Stimulated activated CD4-positive, alpha-beta T cell treated with anti-CD3 and anti-CD28 coated beads, Interleukin-15, amount 100 ng/mL, for 1 hour (primary cell): ENCODE measurements at regions not wholly inside any gene's neighbourhood (a gene's known extent, or its start where the extent isn't known, plus 50 kb on each side); places are given as distances from the start of the nearest gene placed in this dataset.
"Not testable (repeated sequence)": the region's sequence is repeated elsewhere in the genome, so short reads cannot be mapped to it uniquely, and the experiment has no call there.

Experiments
- DNase-seq, 2 donors: peaks; one replicate each; pipeline ENCODE4 v3.0.0-alpha.2; 2020; ENCODE audit warnings: low read depth in 1 of 2, low spot score in 1 of 2

- no peak for DNase-seq
Observed at GRCh38 chr16:61195006-61195405, 841.2 kb downstream of the CDH8 start.

GRCh38 chr16:61194573-61194972 is 841.7 kb downstream of the CDH8 start:
- DNase-seq = no peak

- DNase-seq = no peak
Observed at GRCh38 chr16:61182391-61182790, 853.8 kb downstream of the CDH8 start.

- no peak for DNase-seq
Observed at GRCh38 chr16:61181982-61182381, 854.3 kb downstream of the CDH8 start.

- DNase-seq = no peak
Observed at GRCh38 chr16:61179561-61179960, 856.7 kb downstream of the CDH8 start.

DNA sequence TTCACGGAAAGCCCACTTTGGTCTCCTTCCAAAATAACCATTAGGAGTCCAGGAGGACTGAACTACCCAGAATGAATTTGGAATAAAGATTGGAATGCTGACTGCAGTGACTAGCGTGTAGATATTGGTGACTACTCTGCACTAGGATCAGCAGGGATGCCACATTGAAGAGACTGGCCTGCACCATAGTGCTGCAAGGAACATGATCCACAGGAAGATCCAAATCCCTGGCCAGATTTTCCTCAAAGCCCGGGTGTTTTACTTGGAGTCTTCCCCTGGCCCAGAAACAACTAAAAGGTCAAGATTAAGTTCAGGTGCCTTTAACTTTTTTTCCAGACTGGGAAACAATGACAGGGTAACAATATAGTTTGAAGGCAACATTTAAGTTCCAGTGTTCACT is 870.4 kb downstream of the CDH8 start:
- DNase-seq = no peak

DNA sequence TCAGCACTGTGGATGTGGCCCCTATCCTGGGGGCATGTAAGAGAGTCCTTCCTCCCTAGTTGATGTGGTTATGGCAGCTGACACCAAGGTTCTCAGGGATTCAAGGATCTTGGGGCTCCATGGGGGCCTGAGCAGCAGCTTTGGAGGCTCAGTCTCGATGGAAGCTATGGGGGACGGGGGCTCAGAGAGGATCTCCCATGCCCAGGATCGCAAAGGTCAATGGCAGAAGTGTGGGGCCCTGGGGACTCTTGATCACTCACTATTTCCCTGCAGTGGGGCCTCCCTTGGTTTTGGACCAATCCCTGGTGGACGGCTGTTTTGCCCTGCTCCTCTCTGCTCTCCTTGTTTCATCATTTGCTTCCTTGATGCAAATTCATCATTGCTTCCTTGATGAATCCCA is 885.9 kb downstream of the CDH8 start:
- DNase-seq = no peak

DNA sequence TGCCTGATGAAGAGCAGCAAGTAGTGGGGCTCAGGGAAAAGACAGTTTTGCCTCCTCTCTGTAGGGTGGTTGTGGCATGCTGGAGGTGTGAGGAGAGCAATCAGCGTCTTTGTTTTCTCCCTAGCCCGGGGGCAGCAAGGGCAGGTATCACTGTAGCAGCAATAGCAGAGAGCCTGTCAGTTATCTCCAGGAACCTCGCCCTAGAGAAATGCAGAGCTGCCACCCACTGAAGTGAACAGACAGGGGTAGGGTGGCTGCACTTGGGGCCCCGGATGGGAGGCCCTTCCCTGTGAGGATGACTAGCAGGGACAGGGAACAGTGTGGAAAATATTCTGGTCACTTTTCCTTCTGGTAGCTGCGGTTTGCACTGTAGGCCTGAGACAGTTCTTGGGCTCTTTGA is 886.5 kb downstream of the CDH8 start:
- DNase-seq = no peak

- DNase-seq = no peak
Observed at GRCh38 chr16:61148930-61149329, 887.3 kb downstream of the CDH8 start.

DNA sequence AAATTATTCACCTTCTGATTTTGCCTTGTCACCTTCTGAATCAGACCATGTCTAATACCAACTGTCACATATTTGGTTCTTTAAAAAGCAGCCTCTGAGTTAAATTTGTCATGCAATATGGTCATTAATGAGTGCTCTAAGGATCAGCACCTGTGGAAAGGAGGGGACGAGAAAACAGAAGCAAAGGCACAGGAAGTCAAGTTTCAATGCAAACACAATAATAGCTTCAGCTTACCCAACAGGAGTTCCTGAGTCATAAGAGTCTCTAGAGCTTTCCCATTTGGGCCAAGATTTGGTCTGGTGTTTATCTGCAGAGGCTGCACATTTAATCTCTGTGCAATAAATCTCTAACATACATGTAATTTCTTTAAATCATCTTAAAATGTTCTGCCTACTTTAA is 889.8 kb downstream of the CDH8 start:
- DNase-seq = no peak

GRCh38 chr16:61131447-61131846 is 904.8 kb downstream of the CDH8 start:
- DNase-seq = no peak

GRCh38 chr16:61128545-61129323 is 907.5 kb downstream of the CDH8 start:
- no peak for DNase-seq

GRCh38 chr16:61105544-61105943 is 930.7 kb downstream of the CDH8 start:
- no peak for DNase-seq

DNA sequence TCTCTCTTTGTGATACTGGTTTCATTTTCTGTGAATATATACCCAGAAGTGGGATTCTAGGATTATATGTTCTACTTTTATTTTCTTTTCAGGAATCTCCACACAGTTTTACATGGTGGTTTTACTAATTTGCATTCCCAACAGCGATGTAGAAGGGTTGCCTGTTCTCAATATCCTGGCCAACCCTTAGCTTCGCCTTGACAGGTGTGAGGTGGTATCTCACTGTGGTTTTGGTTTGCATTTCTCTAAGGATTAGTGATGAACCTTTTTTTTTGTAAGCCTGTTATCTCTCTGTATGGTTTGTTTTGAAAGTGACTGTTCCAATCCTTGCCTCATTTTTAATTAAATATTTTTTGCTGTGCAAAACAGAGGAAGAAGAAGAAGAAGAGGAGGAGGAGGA is 937.7 kb downstream of the CDH8 start:
- no peak for DNase-seq

DNA sequence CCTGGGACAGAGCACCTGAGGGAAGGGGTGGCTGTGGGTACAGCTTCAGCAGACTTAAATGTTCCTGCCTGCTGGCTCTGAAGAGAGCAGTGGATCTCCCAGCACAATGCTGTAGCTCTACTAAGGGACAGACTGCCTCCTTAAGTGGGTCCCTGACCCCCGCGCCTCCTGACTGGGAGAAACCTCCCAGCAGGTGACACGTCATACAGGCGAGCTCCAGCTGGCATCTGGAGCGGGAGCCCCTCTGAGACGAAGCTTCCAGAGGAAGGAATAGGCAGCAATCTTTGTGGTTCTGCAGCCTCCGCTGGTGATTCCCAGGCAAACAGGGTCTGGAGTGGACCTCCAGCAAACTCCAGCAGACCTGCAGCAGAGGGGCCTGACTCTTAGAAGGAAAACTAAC is 944.9 kb downstream of the CDH8 start:
- DNase-seq = not testable (repeated sequence)

- no peak for DNase-seq
Observed at GRCh38 chr16:61083711-61084110, 952.5 kb downstream of the CDH8 start.

DNA sequence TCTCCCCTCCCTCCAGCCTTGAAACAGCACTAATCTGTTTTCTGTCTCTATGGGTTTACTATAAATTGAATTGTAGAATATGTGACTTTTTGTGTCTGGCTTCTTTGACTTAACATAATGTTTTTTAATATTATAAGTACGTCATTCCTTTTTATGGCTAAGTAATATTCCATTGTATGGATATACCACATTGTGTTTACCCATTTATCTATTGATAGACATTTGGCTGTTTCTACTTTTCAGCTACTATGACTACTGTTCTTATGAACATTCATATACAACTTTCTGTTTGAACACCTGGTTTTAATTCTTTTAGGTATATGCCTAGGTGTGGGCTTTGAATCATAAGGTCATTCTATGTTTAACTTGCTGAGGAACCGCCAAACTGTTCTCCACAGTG is 961.9 kb downstream of the CDH8 start:
- no peak for DNase-seq

GRCh38 chr16:61057635-61058034 is 978.6 kb downstream of the CDH8 start:
- DNase-seq = no peak

- DNase-seq = no peak
Observed at GRCh38 chr16:61050547-61050946, 985.7 kb downstream of the CDH8 start.

DNA sequence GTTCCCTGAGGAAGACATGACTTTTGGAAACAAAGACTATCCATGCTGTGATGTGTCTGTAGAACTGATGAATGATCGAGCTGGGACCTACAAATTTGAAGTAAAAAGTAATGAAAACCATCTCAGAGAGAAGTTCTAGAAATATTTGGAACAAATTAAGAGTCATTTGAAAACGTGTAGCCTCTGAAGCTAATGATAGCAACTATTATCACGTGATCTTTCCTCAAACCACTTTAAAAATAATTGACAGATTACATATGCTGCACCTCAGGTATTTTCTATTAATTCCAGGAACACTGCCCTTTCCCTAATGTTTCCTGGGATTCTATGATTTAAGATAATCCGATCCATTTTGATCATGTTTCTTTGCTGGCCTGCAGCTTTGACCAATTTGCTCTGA is 990.3 kb downstream of the CDH8 start:
- DNase-seq = no peak

- DNase-seq = no peak
Observed at GRCh38 chr16:61042737-61043136, 993.5 kb downstream of the CDH8 start.

DNA sequence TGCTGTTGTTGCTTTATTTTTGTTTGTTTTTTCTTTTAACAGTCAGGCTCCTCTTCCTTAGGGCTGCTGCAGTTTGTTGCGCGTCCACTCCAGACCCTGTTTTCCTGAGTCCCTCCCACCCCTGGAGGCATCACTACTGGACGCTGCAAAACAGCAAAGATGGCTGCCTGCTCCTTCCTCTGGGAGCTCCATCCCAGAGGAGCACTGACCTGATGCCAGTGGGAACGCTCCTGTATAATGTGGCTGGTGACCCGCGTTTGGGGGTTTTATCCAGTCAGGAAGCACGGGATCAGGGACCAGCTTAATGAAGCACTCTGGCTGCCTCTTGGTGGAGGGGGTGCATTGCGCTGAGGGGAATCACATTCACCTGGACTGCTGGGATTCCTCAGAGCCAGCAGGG is 1005.6 kb downstream of the CDH8 start:
- no peak for DNase-seq

DNA sequence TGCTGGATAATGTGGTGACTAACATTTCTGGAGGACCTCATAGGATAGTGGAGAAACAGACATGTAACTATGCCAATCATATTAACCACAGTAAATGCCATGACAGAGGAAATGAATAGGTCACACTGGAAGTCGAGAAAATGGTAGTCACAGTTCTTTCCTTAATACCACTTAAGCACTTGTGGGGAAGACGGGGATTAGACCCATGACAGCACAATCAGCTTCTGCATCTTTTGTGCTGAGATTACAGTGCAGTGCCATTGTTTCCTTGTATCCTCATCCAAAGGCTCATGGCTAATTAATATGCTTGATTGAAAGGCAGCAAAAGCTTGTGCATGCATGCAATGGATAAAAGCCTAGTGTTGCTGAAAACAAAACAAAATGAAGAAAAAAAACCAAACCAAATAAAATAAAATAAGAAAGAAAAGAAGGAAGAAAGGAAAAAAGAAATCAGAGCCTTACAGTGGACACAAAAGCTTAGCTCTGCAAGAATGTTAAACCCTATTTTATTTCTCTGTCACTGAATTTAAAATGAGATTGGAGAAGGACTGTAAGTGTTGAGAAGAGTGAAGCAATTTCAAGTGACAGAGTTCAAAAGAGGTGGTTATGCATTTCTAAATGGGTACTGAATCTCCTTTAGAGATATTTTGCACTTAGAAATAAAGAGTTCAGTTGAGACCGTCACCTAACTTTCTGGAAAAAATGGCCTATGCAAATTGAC is 1011.9 kb downstream of the CDH8 start:
- no peak for DNase-seq
